ENCODE measurements at regions not wholly inside any gene's neighbourhood (a gene's known extent, or its start where the extent isn't known, plus 50 kb on each side); places are given as distances from the start of the nearest gene placed in this dataset.

DNA sequence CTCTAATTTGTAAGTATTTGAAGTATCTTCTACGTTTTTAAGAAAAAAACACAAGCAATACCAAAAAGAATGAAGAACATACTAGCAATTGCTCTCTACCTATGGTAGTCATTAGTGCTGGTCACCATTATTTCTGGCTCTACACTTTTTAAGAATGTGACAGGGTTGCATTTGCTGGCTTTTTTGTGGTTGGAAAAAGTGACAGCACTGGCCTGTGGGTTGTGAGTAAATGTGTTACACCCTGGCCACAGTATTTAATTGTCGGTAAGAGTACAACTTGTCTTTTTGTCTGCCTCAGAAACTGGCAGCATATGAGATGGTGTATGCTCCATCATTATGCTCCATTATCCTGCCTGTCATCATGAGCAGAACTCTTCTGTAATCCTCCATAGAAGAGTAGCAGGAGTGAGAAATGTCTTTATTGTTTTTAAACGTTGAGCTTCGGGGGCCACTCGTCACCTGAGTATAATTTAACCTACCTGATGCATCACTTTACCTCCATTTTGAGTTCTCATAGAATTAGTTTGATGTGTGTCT is 449.8 kb downstream of the ISL1 start:
- Histone ChIP-seq H3K27me3 (no peaks in the 10 kb centered on the region), H3K4me1 (no peaks in the 10 kb centered on the region), H3K9me3 (no peaks in the 10 kb centered on the region), H3K4me3 (no peak overlapping the region), H3K36me3 (no peaks in the 10 kb centered on the region), H3K27ac (no peak overlapping the region)
- intact Hi-C loops (cut with DNase I; ENCODE audit: low total_unique reads) = no loop called here
- in situ Hi-C loops (cut with MboI; ENCODE audit: low pct_ligation_motif_present in 1 of 4, low pct_unique_long_range_greater_than_20kb in 1 of 4, low sequenced_read_pairs in 3 of 4) = no loop called here
- 75 to 80% methylated on average over 5 of the region's 5 CpGs for WGBS, 2 donors (ENCODE audit: low coverage in 1 of 2)
- no peak for DNase-seq
- TF ChIP-seq POLR2A (IDR thresholded peaks at IDR 0.05) (no peak), EP300 (IDR thresholded peaks at IDR 0.05; ENCODE audit: low read depth) (no peak), POLR2AphosphoS5 (IDR thresholded peaks at IDR 0.05) (no peak)
- TF ChIP-seq, protein P1, sequence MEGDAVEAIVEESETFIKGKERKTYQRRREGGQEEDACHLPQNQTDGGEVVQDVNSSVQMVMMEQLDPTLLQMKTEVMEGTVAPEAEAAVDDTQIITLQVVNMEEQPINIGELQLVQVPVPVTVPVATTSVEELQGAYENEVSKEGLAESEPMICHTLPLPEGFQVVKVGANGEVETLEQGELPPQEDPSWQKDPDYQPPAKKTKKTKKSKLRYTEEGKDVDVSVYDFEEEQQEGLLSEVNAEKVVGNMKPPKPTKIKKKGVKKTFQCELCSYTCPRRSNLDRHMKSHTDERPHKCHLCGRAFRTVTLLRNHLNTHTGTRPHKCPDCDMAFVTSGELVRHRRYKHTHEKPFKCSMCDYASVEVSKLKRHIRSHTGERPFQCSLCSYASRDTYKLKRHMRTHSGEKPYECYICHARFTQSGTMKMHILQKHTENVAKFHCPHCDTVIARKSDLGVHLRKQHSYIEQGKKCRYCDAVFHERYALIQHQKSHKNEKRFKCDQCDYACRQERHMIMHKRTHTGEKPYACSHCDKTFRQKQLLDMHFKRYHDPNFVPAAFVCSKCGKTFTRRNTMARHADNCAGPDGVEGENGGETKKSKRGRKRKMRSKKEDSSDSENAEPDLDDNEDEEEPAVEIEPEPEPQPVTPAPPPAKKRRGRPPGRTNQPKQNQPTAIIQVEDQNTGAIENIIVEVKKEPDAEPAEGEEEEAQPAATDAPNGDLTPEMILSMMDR (IDR thresholded peaks at IDR 0.05) = no peak

DNA sequence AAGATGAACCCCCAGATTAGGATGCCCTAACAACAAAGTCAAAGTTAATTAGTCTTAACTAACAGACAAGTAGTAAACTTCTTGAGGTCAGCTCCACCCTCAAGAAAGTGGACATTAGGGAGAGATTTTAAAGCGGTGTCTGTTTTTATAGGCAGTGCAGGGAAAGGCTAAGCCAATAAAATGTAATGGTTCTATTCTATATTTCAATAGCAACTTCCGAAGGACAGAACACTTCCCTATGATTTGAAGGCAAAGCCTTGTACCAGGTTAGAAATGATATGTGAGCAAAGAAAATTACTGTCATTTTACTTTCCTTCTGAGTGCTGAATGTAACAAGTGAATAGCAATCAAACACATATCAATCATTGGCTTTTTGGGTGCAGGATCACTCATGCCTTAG is 455.2 kb downstream of the ISL1 start:
- TF ChIP-seq, protein P1 (IDR thresholded peaks at IDR 0.05) = no peak
- no peak for TF ChIP-seq POLR2A (IDR thresholded peaks at IDR 0.05)
- TF ChIP-seq EP300 (IDR thresholded peaks at IDR 0.05; ENCODE audit: low read depth) = no peak
- no peak for TF ChIP-seq POLR2AphosphoS5 (IDR thresholded peaks at IDR 0.05)
- WGBS, 2 donors (ENCODE audit: low coverage in 1 of 2) = 13 to 38% methylated on average over 2 of the region's 2 CpGs
- H3K9me3 ChIP-seq = no peaks in the 10 kb centered on the region
- H3K27ac ChIP-seq = no peak overlapping the region
- no peak overlapping the region for H3K4me3 ChIP-seq
- H3K36me3 ChIP-seq = no peaks in the 10 kb centered on the region
- DNase-seq = no peak
- H3K27me3 ChIP-seq = no peaks in the 10 kb centered on the region
- intact Hi-C loops (cut with DNase I; ENCODE audit: low total_unique reads) = no loop called here
- in situ Hi-C loops (cut with MboI; ENCODE audit: low pct_ligation_motif_present in 1 of 4, low pct_unique_long_range_greater_than_20kb in 1 of 4, low sequenced_read_pairs in 3 of 4) = no loop called here
- H3K4me1 ChIP-seq = peaks cover 0 to 6% (median 0%) of the 10 kb centered on the region in 4 donors

GRCh38 chr5:51843893-51844292 is 460.6 kb downstream of the ISL1 start:
- no peak for DNase-seq
- TF ChIP-seq POLR2A (IDR thresholded peaks at IDR 0.05) (no peak), EP300 (IDR thresholded peaks at IDR 0.05; ENCODE audit: low read depth) (no peak), POLR2AphosphoS5 (IDR thresholded peaks at IDR 0.05) (no peak)
- TF ChIP-seq, protein P1 (IDR thresholded peaks at IDR 0.05) = no peak
- Histone ChIP-seq H3K4me1 (peaks cover 0 to 4% (median under 1%) of the 10 kb centered on the region in 4 donors), H3K36me3 (no peaks in the 10 kb centered on the region), H3K4me3 (no peak overlapping the region), H3K27ac (no peak overlapping the region), H3K27me3 (no peaks in the 10 kb centered on the region), H3K9me3 (no peaks in the 10 kb centered on the region)
- intact Hi-C loops (cut with DNase I; ENCODE audit: low total_unique reads) = no loop called here
- WGBS, 2 donors (ENCODE audit: low coverage in 1 of 2) = 87 to 100% methylated on average over 1 to 7 of the region's 7 CpGs
- in situ Hi-C loops (cut with MboI; ENCODE audit: low pct_ligation_motif_present in 1 of 4, low pct_unique_long_range_greater_than_20kb in 1 of 4, low sequenced_read_pairs in 3 of 4) = no loop called here

DNA sequence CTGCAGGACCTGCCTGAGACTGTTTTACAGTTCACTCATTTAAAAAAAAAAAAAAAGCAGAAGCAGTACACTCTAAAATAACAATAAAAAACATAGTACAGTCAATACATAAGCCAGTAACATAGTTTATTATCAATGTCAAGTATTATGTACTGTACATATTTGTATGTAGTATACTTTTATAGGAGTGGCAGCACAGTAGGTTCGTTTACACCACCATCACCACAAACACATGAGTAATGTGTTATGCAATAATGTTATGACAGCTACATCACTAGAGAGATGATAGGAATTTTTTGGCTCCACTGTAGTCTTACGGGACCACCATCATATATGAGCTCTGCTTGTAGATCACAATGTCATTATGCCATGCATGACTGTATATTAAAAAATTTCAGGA is 462.8 kb downstream of the ISL1 start:
- no peak for DNase-seq
- 48 to 49% methylated on average over 2 of the region's 2 CpGs for WGBS, 2 donors (ENCODE audit: low coverage in 1 of 2)
- Histone ChIP-seq H3K4me3 (no peak overlapping the region), H3K27ac (no peak overlapping the region), H3K9me3 (no peaks in the 10 kb centered on the region), H3K27me3 (no peaks in the 10 kb centered on the region), H3K4me1 (peaks cover 0 to 4% (median 0%) of the 10 kb centered on the region in 4 donors), H3K36me3 (no peaks in the 10 kb centered on the region)
- in situ Hi-C loops (cut with MboI; ENCODE audit: low pct_ligation_motif_present in 1 of 4, low pct_unique_long_range_greater_than_20kb in 1 of 4, low sequenced_read_pairs in 3 of 4) = no loop called here
- intact Hi-C loops (cut with DNase I; ENCODE audit: low total_unique reads) = no loop called here
- TF ChIP-seq POLR2A (IDR thresholded peaks at IDR 0.05) = no peak
- TF ChIP-seq, protein P1 (IDR thresholded peaks at IDR 0.05) = no peak
- TF ChIP-seq POLR2AphosphoS5 (IDR thresholded peaks at IDR 0.05) = no peak
- TF ChIP-seq EP300 (IDR thresholded peaks at IDR 0.05; ENCODE audit: low read depth) = no peak
